Mesothelial cell of epicardium (in vitro differentiated cells): ENCODE measurements at regions not wholly inside any gene's neighbourhood (a gene's known extent, or its start where the extent isn't known, plus 50 kb on each side); places are given as distances from the start of the nearest gene placed in this dataset.
"Not testable (repeated sequence)": the region's sequence is repeated elsewhere in the genome, so short reads cannot be mapped to it uniquely, and the experiment has no call there.

ENCODE experiments used
- DNase-seq, 2 experiments: peaks; one replicate each; pipeline ENCODE4 v3.0.0; 2021; ENCODE audit warnings: low spot score in 2 of 2; ENCODE audit not compliant: unreplicated experiment in 2 of 2
- H3K27ac Mint-ChIP-seq: 2 replicates; pipeline ENCODE4 v1.8.0; 2021; ENCODE audit warnings: mixed read lengths
- H3K27me3 Mint-ChIP-seq: 2 replicates; pipeline ENCODE4 v1.8.0; 2021; ENCODE audit warnings: low read depth, mixed read lengths
- H3K36me3 Mint-ChIP-seq: 2 replicates; pipeline ENCODE4 v1.8.0; 2021; ENCODE audit warnings: mixed read lengths
- H3K4me1 Mint-ChIP-seq: 2 replicates; pipeline ENCODE4 v1.8.0; 2021; ENCODE audit warnings: mixed read lengths
- H3K4me3 Mint-ChIP-seq: 2 replicates; pipeline ENCODE4 v1.8.0; 2021; ENCODE audit warnings: mild to moderate bottlenecking, moderate library complexity, mixed read lengths
- H3K9me3 Mint-ChIP-seq: 2 replicates; pipeline ENCODE4 v1.8.0; 2021; ENCODE audit warnings: mixed read lengths
- CTCF ChIP-seq: fragments of 200-600 bp; sonication (generic); IDR thresholded peaks from one replicate; pipeline ENCODE4 v1.5.0; 2021; ENCODE audit warnings: antibody characterized with exemption; ENCODE audit not compliant: unreplicated experiment

- Mint-ChIP-seq H3K4me1 (peaks cover 20% of the 10 kb centered on the region), H3K27ac (no peak overlapping the region), H3K9me3 (peaks cover 17% of the 10 kb centered on the region), H3K4me3 (no peak overlapping the region), H3K36me3 (peaks cover 4% of the 10 kb centered on the region), H3K27me3 (no peaks in the 10 kb centered on the region)
- DNase-seq: no peak
- TF ChIP-seq CTCF: no peak
These were observed 113.9 kb upstream of the OLFM3 start for GRCh38 chr1:102110586-102110985.

- H3K27ac Mint-ChIP-seq, DNase-seq, H3K36me3 Mint-ChIP-seq, H3K4me3 Mint-ChIP-seq, H3K27me3 Mint-ChIP-seq: not testable (repeated sequence)
- Mint-ChIP-seq H3K9me3 (peaks cover 17% of the 10 kb centered on the region), H3K4me1 (peaks cover 28% of the 10 kb centered on the region)
These were observed 112.8 kb upstream of the OLFM3 start for GRCh38 chr1:102109493-102109892.

GRCh38 chr1:102107441-102107840, 110.7 kb upstream of the OLFM3 start:
- Mint-ChIP-seq H3K27ac (no peak overlapping the region), H3K4me1 (peaks cover 27% of the 10 kb centered on the region), H3K36me3 (peaks cover 4% of the 10 kb centered on the region), H3K27me3 (no peaks in the 10 kb centered on the region), H3K9me3 (peaks cover 17% of the 10 kb centered on the region), H3K4me3 (no peak overlapping the region)
- TF ChIP-seq CTCF: no peak
- no peak for DNase-seq

DNA sequence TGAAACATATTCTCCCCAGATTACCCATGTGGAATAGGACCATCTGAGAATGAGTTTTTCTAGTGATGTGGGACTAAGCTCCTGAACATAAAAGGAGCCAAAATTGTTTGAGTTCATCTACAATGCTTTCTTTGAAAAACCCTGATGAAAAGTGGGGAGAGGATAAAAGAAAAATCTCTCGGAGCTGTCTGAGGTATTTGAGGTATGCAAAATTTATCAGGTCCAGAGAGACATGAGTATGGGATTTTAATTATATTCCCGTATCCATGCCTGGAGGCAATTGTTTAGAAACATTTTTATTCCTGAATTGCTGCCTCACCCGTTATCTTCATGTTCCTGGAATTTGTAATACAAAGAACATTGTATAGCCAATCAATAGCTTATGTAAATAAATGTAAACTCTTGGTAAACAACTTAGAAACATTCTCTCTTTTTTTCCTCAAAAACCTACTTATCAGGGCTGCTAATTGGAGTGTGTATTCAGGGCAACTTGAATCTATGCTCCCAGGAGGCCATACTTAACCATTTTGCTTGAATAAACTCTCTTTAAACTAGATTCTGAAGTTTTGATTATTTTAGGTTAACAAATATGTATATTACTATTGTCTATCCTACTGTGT, 109.3 kb upstream of the OLFM3 start:
- Mint-ChIP-seq H3K36me3 (peaks cover 4% of the 10 kb centered on the region), H3K4me3 (no peak overlapping the region), H3K9me3 (peaks cover 17% of the 10 kb centered on the region), H3K27ac (peak overlapping the region; percentile 71), H3K4me1 (peaks cover 35% of the 10 kb centered on the region), H3K27me3 (no peaks in the 10 kb centered on the region)
- no peak for TF ChIP-seq CTCF
- no peak for DNase-seq

GRCh38 chr1:102103646-102104045, 106.9 kb upstream of the OLFM3 start:
- H3K36me3 Mint-ChIP-seq: peaks cover under 1% of the 10 kb centered on the region

DNA sequence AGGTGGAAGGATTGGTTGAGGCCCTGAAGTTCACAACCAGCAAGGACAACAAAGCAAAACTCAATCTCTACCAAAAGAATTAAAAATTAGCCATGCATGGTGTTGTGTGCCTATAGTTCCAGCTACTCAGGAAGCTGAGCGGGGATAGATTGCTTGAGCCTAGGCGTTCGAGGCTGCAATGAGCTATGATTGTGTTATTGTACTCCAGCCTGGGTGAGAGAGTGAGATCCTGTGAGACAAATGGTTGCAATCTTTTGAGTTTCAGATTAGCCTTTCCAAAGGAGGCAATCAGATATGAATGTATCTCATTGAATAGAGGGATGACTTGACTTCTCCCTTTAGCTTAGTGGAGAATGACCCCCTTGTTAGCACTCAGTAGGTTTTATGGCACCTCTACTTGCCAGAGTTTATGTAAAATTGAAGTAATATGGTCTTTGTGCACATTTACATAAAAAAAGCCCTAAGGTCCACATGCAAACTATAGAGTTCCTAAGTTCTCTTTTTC, 105.6 kb upstream of the OLFM3 start:
- Mint-ChIP-seq H3K27me3 (no peaks in the 10 kb centered on the region), H3K36me3 (no peaks in the 10 kb centered on the region), H3K9me3 (no peaks in the 10 kb centered on the region), H3K4me3 (no peak overlapping the region), H3K27ac (no peak overlapping the region), H3K4me1 (peaks cover 47% of the 10 kb centered on the region)
- no peak for TF ChIP-seq CTCF
- no peak for DNase-seq

More at GRCh38 chr1:102103646-102104045, 106.9 kb upstream of the OLFM3 start:
- H3K27ac Mint-ChIP-seq: no peak overlapping the region
- H3K4me1 Mint-ChIP-seq: peaks cover 36% of the 10 kb centered on the region
- H3K9me3 Mint-ChIP-seq: peaks cover under 1% of the 10 kb centered on the region
- no peaks in the 10 kb centered on the region for H3K27me3 Mint-ChIP-seq
- H3K4me3 Mint-ChIP-seq: no peak overlapping the region
- TF ChIP-seq CTCF: no peak
- DNase-seq: no peak
